ENCODE measurements at regions not wholly inside any gene's neighbourhood (a gene's known extent, or its start where the extent isn't known, plus 50 kb on each side); places are given as distances from the start of the nearest gene placed in this dataset.

GRCh38 chr20:61067221-61067620 is 184.8 kb upstream of the CDH4 start:
- TF ChIP-seq, protein P1, sequence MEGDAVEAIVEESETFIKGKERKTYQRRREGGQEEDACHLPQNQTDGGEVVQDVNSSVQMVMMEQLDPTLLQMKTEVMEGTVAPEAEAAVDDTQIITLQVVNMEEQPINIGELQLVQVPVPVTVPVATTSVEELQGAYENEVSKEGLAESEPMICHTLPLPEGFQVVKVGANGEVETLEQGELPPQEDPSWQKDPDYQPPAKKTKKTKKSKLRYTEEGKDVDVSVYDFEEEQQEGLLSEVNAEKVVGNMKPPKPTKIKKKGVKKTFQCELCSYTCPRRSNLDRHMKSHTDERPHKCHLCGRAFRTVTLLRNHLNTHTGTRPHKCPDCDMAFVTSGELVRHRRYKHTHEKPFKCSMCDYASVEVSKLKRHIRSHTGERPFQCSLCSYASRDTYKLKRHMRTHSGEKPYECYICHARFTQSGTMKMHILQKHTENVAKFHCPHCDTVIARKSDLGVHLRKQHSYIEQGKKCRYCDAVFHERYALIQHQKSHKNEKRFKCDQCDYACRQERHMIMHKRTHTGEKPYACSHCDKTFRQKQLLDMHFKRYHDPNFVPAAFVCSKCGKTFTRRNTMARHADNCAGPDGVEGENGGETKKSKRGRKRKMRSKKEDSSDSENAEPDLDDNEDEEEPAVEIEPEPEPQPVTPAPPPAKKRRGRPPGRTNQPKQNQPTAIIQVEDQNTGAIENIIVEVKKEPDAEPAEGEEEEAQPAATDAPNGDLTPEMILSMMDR (IDR thresholded peaks at IDR 0.05): no peak
- H3K4me3 ChIP-seq: no peak overlapping the region
- H3K9me3 ChIP-seq: no peaks in the 10 kb centered on the region
- no peaks in the 10 kb centered on the region for H3K36me3 ChIP-seq (ENCODE audit: low read depth)
- ATAC-seq: no peak
- intact Hi-C loops (cut with DNase I, micrococcal nuclease): no loop called here
- no peak for DNase-seq
- no peaks in the 10 kb centered on the region for H3K4me1 ChIP-seq (ENCODE audit: low read depth)

DNA sequence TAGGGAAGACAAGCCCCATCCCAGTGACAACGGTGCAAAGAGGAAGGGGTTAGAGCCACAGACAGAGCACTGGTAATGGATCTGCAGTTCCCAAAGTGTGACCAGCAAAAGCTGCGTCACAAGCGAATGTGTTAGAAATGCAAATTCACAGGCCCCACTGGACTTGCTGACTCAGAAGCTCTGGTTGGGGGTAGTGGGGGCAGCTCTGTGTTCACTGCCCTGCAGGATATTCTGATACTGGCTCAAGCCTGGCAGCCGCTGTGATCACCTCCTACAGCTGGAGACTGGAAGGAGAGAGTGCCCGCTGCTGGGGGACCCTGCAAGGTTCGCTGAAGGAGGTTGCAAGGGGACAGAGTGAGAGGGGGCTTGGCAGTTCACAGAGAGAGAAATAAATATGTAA is 179.7 kb upstream of the CDH4 start:
- no peak for DNase-seq
- no peak for ATAC-seq
- no peaks in the 10 kb centered on the region for H3K36me3 ChIP-seq (ENCODE audit: low read depth)
- H3K4me1 ChIP-seq (ENCODE audit: low read depth): no peaks in the 10 kb centered on the region
- H3K9me3 ChIP-seq: no peaks in the 10 kb centered on the region
- intact Hi-C loops (cut with DNase I, micrococcal nuclease): no loop called here
- TF ChIP-seq, protein P1 (IDR thresholded peaks at IDR 0.05): no peak
- H3K4me3 ChIP-seq: no peak overlapping the region

DNA sequence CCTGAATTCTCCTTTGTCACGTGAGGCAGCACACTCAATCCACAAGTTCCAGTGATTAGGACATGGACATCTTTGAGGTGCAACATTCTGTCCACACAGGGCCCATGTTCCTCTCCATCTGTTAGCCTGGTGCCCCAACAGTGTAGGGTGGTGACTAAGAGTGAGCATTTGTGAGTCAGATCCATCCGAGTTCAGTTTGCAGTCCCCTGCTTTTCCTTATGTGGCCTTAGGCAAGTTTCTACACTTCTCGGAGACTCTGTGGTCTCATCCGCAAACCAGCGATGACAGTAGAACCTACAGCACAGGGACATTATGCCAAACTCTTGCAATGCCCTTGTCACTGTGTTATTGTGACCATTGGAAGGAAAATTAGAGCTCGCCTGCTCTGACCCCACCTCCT is 178.7 kb upstream of the CDH4 start:
- no peak for ATAC-seq
- intact Hi-C loops (cut with DNase I, micrococcal nuclease): no loop called here
- no peaks in the 10 kb centered on the region for H3K9me3 ChIP-seq
- DNase-seq: no peak
- H3K4me1 ChIP-seq (ENCODE audit: low read depth): no peaks in the 10 kb centered on the region
- H3K4me3 ChIP-seq: no peak overlapping the region
- H3K36me3 ChIP-seq (ENCODE audit: low read depth): no peaks in the 10 kb centered on the region
- TF ChIP-seq, protein P1 (IDR thresholded peaks at IDR 0.05): no peak

DNA sequence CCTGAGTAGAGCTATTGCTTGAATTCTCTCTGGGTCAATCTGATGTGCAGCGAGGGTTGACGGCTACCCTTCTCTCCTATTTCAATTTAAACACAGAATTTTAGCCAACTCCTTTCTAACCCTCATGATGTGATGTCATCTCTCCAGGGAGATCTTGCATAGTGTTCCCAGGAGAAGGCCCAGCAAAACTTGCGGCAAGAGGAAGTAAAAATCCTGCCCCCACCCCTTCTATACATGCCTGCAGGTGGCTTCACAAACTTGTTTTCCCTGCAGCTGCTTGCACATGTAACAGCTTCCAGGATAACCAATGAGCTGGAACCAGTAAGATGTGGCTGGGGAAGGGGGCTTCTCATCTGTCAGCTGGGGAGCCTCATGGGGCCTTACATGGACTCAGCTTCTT is 169.3 kb upstream of the CDH4 start:
- TF ChIP-seq, protein P1 (IDR thresholded peaks at IDR 0.05): no peak
- ATAC-seq: no peak
- Histone ChIP-seq H3K4me1 (ENCODE audit: low read depth) (no peaks in the 10 kb centered on the region), H3K4me3 (no peak overlapping the region), H3K9me3 (no peaks in the 10 kb centered on the region), H3K36me3 (ENCODE audit: low read depth) (no peaks in the 10 kb centered on the region)
- intact Hi-C loops (cut with DNase I, micrococcal nuclease): no loop called here
- no peak for DNase-seq

DNA sequence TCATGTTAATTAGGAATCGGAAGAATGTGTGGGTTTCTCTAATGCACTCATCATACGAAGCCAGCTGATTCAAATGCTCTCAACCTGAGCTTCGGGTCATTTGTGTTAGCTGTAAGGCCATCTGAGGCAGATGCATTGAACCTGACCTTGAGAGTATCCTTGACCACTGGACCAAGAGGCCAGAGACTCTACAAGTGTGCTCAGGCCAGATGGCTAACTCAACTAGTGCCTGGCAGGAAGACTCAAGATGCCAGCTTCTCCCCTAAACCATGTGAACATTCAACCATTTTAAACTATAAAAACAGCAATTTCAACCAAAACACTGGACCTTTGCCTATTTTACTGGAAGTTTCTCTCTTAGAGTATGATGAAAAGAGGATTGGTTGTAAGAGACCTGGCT is 168.6 kb upstream of the CDH4 start:
- H3K4me3 ChIP-seq: no peak overlapping the region
- ATAC-seq (no peak), DNase-seq (no peak)
- TF ChIP-seq, protein P1 (IDR thresholded peaks at IDR 0.05): no peak
- no peaks in the 10 kb centered on the region for H3K4me1 ChIP-seq (ENCODE audit: low read depth)
- no peaks in the 10 kb centered on the region for H3K9me3 ChIP-seq
- intact Hi-C loops (cut with DNase I, micrococcal nuclease): no loop called here
- H3K36me3 ChIP-seq (ENCODE audit: low read depth): no peaks in the 10 kb centered on the region

DNA sequence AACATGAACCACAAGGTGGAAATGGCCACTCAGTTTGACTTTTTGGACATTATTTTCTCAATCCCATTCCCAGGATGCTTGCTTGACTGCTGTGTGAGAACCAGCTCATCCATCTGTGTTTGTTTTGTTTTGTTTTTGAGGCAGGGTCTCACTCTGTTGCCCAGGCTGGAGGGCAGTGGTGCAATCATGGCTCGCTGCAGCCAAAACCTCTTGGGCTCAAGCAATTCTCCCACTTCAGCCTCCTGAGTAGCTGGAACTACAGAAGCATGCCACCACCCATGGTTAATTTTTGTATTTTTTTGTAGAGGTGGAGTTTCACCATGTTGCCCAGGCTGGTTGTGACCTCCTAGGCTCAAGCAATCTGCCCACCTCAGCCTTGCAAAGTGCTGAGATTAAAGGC is 166.0 kb upstream of the CDH4 start:
- H3K4me1 ChIP-seq (ENCODE audit: low read depth): no peaks in the 10 kb centered on the region
- DNase-seq (no peak), ATAC-seq (no peak)
- H3K4me3 ChIP-seq: no peak overlapping the region
- no peaks in the 10 kb centered on the region for H3K36me3 ChIP-seq (ENCODE audit: low read depth)
- intact Hi-C loops (cut with DNase I, micrococcal nuclease): no loop called here
- TF ChIP-seq, protein P1 (IDR thresholded peaks at IDR 0.05): no peak
- no peaks in the 10 kb centered on the region for H3K9me3 ChIP-seq
